SK-N-SH (cell line): ENCODE measurements at regions not wholly inside any gene's neighbourhood (a gene's known extent, or its start where the extent isn't known, plus 50 kb on each side); places are given as distances from the start of the nearest gene placed in this dataset.

Experiments
- CTCF ChIA-PET: fragments of 300-600, 350-600 bp; formaldehyde crosslinking; extraction: SDS; loops from one replicate; lab custom pipeline; 2021; lab: Yijun Ruan, JAX
- POLR2A ChIA-PET: fragments of 350-600 bp; sonication (Branson Sonifier 250); formaldehyde crosslinking; extraction: SDS; loops from one replicate; lab custom pipeline; 2020; ENCODE audit warnings: antibody characterized with exemption, inconsistent platforms; lab: Yijun Ruan, JAX
- DNase-seq: peaks from one replicate; pipeline ENCODE4 v3.0.0; 2012
- H2AFZ ChIP-seq: fragments of 200-600 bp; sonication (generic); 2 replicates; pipeline ENCODE4 v1.8.1; 2016; ENCODE audit warnings: antibody characterized with exemption, mild to moderate bottlenecking, low read depth
- H3F3A ChIP-seq: fragments of 200-600 bp; sonication (generic); replicated peaks from 2 replicates; pipeline ENCODE3; 2016; ENCODE audit warnings: antibody characterized with exemption, mild to moderate bottlenecking; ENCODE audit not compliant: insufficient read depth
- H3K27ac ChIP-seq, 2 experiments: fragments of 200-500 bp in 1 of 2; fragments of 200-600 bp in 1 of 2; sonication (Bioruptor generic) in 1 of 2; sonication (generic), shearing (Covaris generic) in 1 of 2; 2 replicates each; pipeline versions ENCODE4 v1.5.1 to v1.6.1; 2014 to 2016; ENCODE audit warnings: low read depth in 2 of 2, inconsistent platforms in 1 of 2, low read length in 1 of 2, mild to moderate bottlenecking in 1 of 2, mixed read lengths in 1 of 2
- H3K27me3 ChIP-seq: fragments of 200-600 bp; sonication (generic), shearing (Covaris generic); 2 replicates; pipeline ENCODE4 v1.6.1; 2016; ENCODE audit warnings: mixed run types; ENCODE audit not compliant: insufficient read depth
- H3K36me3 ChIP-seq, 2 experiments: fragments of 200-500 bp in 1 of 2; fragments of 200-600 bp in 1 of 2; sonication (Bioruptor generic) in 1 of 2; sonication (generic) in 1 of 2; replicated peaks in 1 of 2; 2 replicates each; pipeline versions ENCODE3 to v1.5.1; 2014 to 2016; ENCODE audit warnings: low read length in 1 of 2, mild to moderate bottlenecking in 1 of 2; ENCODE audit not compliant: insufficient read depth in 2 of 2, control insufficient read depth in 1 of 2
- H3K4me1 ChIP-seq, 2 experiments: fragments of 200-500 bp in 1 of 2; fragments of 200-600 bp in 1 of 2; sonication (Bioruptor generic) in 1 of 2; sonication (generic), shearing (Covaris generic) in 1 of 2; 2 replicates each; pipeline versions ENCODE4 v1.5.1 to v1.6.1; 2014 to 2016; ENCODE audit warnings: low read depth in 1 of 2, low read length in 1 of 2, mixed run types in 1 of 2; ENCODE audit not compliant: insufficient read depth in 2 of 2, control insufficient read depth in 1 of 2
- H3K4me2 ChIP-seq: fragments of 200-600 bp; sonication (generic), shearing (Covaris generic); 2 replicates; pipeline ENCODE4 v1.6.1; 2017; ENCODE audit warnings: mixed run types
- H3K4me3 ChIP-seq, 2 experiments: fragments of 200-500 bp in 1 of 2; fragments of 200-600 bp in 1 of 2; sonication (Bioruptor generic) in 1 of 2; sonication (generic), shearing (Covaris generic) in 1 of 2; 2 replicates each; pipeline versions ENCODE4 v1.5.1 to v1.8.1; 2014 to 2016; ENCODE audit warnings: low read depth in 2 of 2, inconsistent platforms in 1 of 2, low read length in 1 of 2, mild to moderate bottlenecking in 1 of 2, mixed read lengths in 1 of 2, moderate library complexity in 1 of 2
- H3K79me2 ChIP-seq: fragments of 200-600 bp; sonication (generic); 2 replicates; pipeline ENCODE4 v1.8.1; 2017; ENCODE audit warnings: mild to moderate bottlenecking; ENCODE audit not compliant: insufficient read depth
- H3K9ac ChIP-seq: fragments of 200-600 bp; sonication (generic); 2 replicates; pipeline ENCODE4 v1.6.1; 2017; ENCODE audit warnings: mixed run types
- H3K9me2 ChIP-seq: fragments of 200-600 bp; sonication (generic); 2 replicates; pipeline ENCODE4 v1.6.1; 2017; ENCODE audit warnings: mixed run types
- H3K9me3 ChIP-seq: fragments of 200-600 bp; sonication (generic); 2 replicates; pipeline ENCODE4 v1.6.1; 2017; ENCODE audit warnings: mixed run types, mild to moderate bottlenecking, moderate library complexity
- H4K20me1 ChIP-seq: fragments of 200-600 bp; sonication (generic); 2 replicates; pipeline ENCODE4 v1.6.1; 2017; ENCODE audit warnings: mild to moderate bottlenecking, mixed run types; ENCODE audit not compliant: insufficient read depth
- CHD2 ChIP-seq: fragments of 150-350 bp; IDR thresholded peaks from 2 replicates; pipeline ENCODE4 v1.6.1; 2018; ENCODE audit warnings: low read length; ENCODE audit not compliant: partially characterized antibody
- CTCF ChIP-seq: fragments of 200-600 bp; sonication (generic); IDR thresholded peaks from 2 replicates; pipeline ENCODE4 v1.6.1; 2017; ENCODE audit warnings: antibody characterized with exemption, mild to moderate bottlenecking, moderate library complexity
- EZH2phosphoT487 ChIP-seq: fragments of 200-600 bp; sonication (generic); IDR thresholded peaks from 2 replicates; pipeline ENCODE4 v1.6.1; 2017; ENCODE audit warnings: low read depth, mixed run types, mild to moderate bottlenecking, antibody characterized with exemption, moderate library complexity, borderline replicate concordance
- FOXM1 ChIP-seq: IDR thresholded peaks from 2 replicates; pipeline ENCODE4 v1.4.0; 2012; ENCODE audit warnings: low read depth, mild to moderate bottlenecking
- GABPA ChIP-seq: IDR thresholded peaks from 2 replicates; pipeline ENCODE4 v1.4.0; 2012; ENCODE audit warnings: low read depth, mild to moderate bottlenecking
- IRF3 ChIP-seq: fragments of 150-350 bp; IDR thresholded peaks from 2 replicates; pipeline ENCODE4 v1.6.1; 2016; ENCODE audit warnings: mild to moderate bottlenecking, low read depth, low read length
- MXI1 ChIP-seq: IDR thresholded peaks from 2 replicates; pipeline ENCODE4 v1.6.1; 2012; ENCODE audit warnings: mild to moderate bottlenecking, low read depth, low read length, improper control_type of control experiment
- NRF1 ChIP-seq: IDR thresholded peaks from 2 replicates; pipeline ENCODE4 v1.6.1; 2012; ENCODE audit warnings: low read depth, mild to moderate bottlenecking, low read length
- PBX3 ChIP-seq: IDR thresholded peaks from 2 replicates; pipeline ENCODE4; 2012
- RAD21 ChIP-seq: IDR thresholded peaks from 2 replicates; pipeline ENCODE4 v1.6.1; 2012; ENCODE audit warnings: mild to moderate bottlenecking, low read length
- REST ChIP-seq: IDR thresholded peaks from 2 replicates; pipeline ENCODE4 v1.6.1; 2012; ENCODE audit warnings: mild to moderate bottlenecking, low read depth, low read length, moderate library complexity
- RFX5 ChIP-seq: IDR thresholded peaks from 2 replicates; pipeline ENCODE4 v1.6.1; 2012; ENCODE audit warnings: mild to moderate bottlenecking, improper control_type of control experiment, low read length
- RXRA ChIP-seq: IDR thresholded peaks from 2 replicates; pipeline ENCODE4 v1.4.0; 2012; ENCODE audit warnings: low read depth, mild to moderate bottlenecking, borderline replicate concordance
- SIN3A ChIP-seq: IDR thresholded peaks from 2 replicates; pipeline ENCODE4 v1.6.1; 2012; ENCODE audit warnings: low read depth, mild to moderate bottlenecking, low read length, moderate library complexity, borderline replicate concordance
- SMC3 ChIP-seq: IDR thresholded peaks from 2 replicates; pipeline ENCODE4 v1.6.1; 2012; ENCODE audit warnings: low read depth, low read length, improper control_type of control experiment
- TCF12 ChIP-seq: IDR thresholded peaks from 2 replicates; pipeline ENCODE4 v1.4.0; 2012
- USF2 ChIP-seq: fragments of 150-350 bp; IDR thresholded peaks from 2 replicates; pipeline ENCODE4 v1.6.1; 2017; ENCODE audit warnings: antibody characterized with exemption, low read length, low read depth, borderline replicate concordance
- WGBS: methylation state at CpG from one replicate; pipeline ENCODE4 v1.1.6; 2017; ENCODE audit warnings: low lambda C conversion rate; 5-methylcytosine and 5-hydroxymethylcytosine counted together

- Histone ChIP-seq H3K4me2 (no peak overlapping the region), H2AFZ (no peak overlapping the region), H3K9me2 (no peaks in the 10 kb centered on the region), H3K27ac (no peak overlapping the region), H3K9ac (no peak overlapping the region), H3K36me3 (no peaks in the 10 kb centered on the region), H4K20me1 (no peaks in the 10 kb centered on the region), H3K4me3 (no peak overlapping the region), H3K79me2 (no peaks in the 10 kb centered on the region), H3K4me1 (peaks cover 0 to 2% of the 10 kb centered on the region in 2 experiments; a peak in 1 of 4 replicates), H3K27me3 (no peaks in the 10 kb centered on the region), H3K9me3 (no peaks in the 10 kb centered on the region)
- 65% methylated on average over 4 of the region's 5 CpGs for WGBS
- no peak for DNase-seq
- ChIA-PET POLR2A (no interaction called here), CTCF (interaction anchor here (1.0 to 1.3 kb wide), 3 partner anchors 1249 to 1251 kb away, joined by 3 to 4 read pairs (median 3); no protein-coding TSS in a partner anchor)
- no peak for TF ChIP-seq CHD2
- TF ChIP-seq USF2, result no peak
- no peak for TF ChIP-seq TCF12
- TF ChIP-seq SMC3, result no peak
- no peak for TF ChIP-seq RXRA
- no peak for TF ChIP-seq FOXM1
- no peak for TF ChIP-seq GABPA
- TF ChIP-seq REST, result no peak
- no peak for TF ChIP-seq CTCF
- TF ChIP-seq, all 33 proteins: peak for 0
- H3F3A ChIP-seq, result no peaks in the 10 kb centered on the region
These were observed 239.7 kb upstream of the ANKRD30A start for GRCh38 chr10:36885746-36886145.

- WGBS, result 84% methylated on average over 3 of the region's 3 CpGs
- POLR2A ChIA-PET, result no interaction called here
- no peak for TF ChIP-seq SIN3A
- no peak for TF ChIP-seq EZH2phosphoT487
- no peak for TF ChIP-seq PBX3
- no peak for TF ChIP-seq CTCF
- TF ChIP-seq RFX5, result no peak
- no peak for TF ChIP-seq NRF1
- no peak for TF ChIP-seq IRF3
- TF ChIP-seq MXI1, result no peak
- no peak for TF ChIP-seq RXRA
- TF ChIP-seq RAD21, result no peak
These were observed 242.6 kb upstream of the ANKRD30A start for GRCh38 chr10:36882781-36883180.

More at GRCh38 chr10:36882781-36883180, 242.6 kb upstream of the ANKRD30A start:
- Histone ChIP-seq H3K9me3 (no peaks in the 10 kb centered on the region), H3K79me2 (no peaks in the 10 kb centered on the region), H3K4me3 (no peak overlapping the region), H3K4me1 (no peaks in the 10 kb centered on the region), H3K9ac (no peak overlapping the region), H3K36me3 (no peaks in the 10 kb centered on the region), H3K27ac (no peak overlapping the region), H3K9me2 (no peaks in the 10 kb centered on the region), H2AFZ (no peak overlapping the region), H3K4me2 (no peak overlapping the region), H3K27me3 (peaks cover 3% of the 10 kb centered on the region; the same call in 1 of the 2 replicates), H4K20me1 (no peaks in the 10 kb centered on the region), H3F3A (no peaks in the 10 kb centered on the region)
- no peak for DNase-seq
- CTCF ChIA-PET, result interaction anchor here (0.9 to 4.0 kb wide), 5 partner anchors 13 to 1248 kb away, joined by 3 to 16 read pairs (median 5); no protein-coding TSS in a partner anchor
